Stomach (tissue), 8 donors: ENCODE measurements at regions not wholly inside any gene's neighbourhood (a gene's known extent, or its start where the extent isn't known, plus 50 kb on each side); places are given as distances from the start of the nearest gene placed in this dataset.

Experiments used
- DNase-seq, 2 donors: peaks; one replicate each; pipeline versions ENCODE4 v3.0.0 to v3.0.0-alpha.2; 2013 to 2019
- H3K27ac ChIP-seq, 5 donors: fragments of 200-600 bp in 4 of 5; sonication (generic) in 4 of 5; one replicate each; pipeline ENCODE4 v1.5.1; 2013 to 2019; ENCODE audit warnings: mild to moderate bottlenecking in 1 of 5, moderate library complexity in 1 of 5
- H3K27me3 ChIP-seq, 3 donors: fragments of 200-600 bp; sonication (generic); one replicate each; pipeline ENCODE4 v1.5.1; 2017 to 2019; ENCODE audit warnings: mixed run types in 1 of 3
- H3K36me3 ChIP-seq, 4 donors: fragments of 200-600 bp; sonication (generic); 1 replicate in 3 of 4; 2 replicates in 1 of 4; pipeline ENCODE4 v1.5.1; 2016 to 2019
- H3K4me1 ChIP-seq, 4 donors: fragments of 200-600 bp; sonication (generic); one replicate each; pipeline ENCODE4 v1.5.1; 2016 to 2019
- H3K4me3 ChIP-seq, 4 donors: fragments of 200-600 bp; sonication (generic) in 3 of 4; one replicate each; pipeline ENCODE4 v1.5.1; 2016 to 2019; ENCODE audit warnings: mild to moderate bottlenecking in 1 of 4
- H3K9me3 ChIP-seq, 4 donors: fragments of 200-600 bp; sonication (generic); one replicate each; pipeline ENCODE4 v1.5.1; 2016 to 2019
- EP300 ChIP-seq: sonication (generic); formaldehyde crosslinking; IDR thresholded peaks from one replicate; pipeline ENCODE4 v1.6.1; 2017; ENCODE audit warnings: antibody characterized with exemption
- POLR2A ChIP-seq, 4 donors: fragments of 450-650 bp; IDR thresholded peaks; one replicate each; pipeline ENCODE4 v1.6.1; 2016; ENCODE audit warnings: antibody characterized with exemption in 4 of 4, control low read depth in 2 of 4, mild to moderate bottlenecking in 1 of 4, moderate library complexity in 1 of 4
- POLR2AphosphoS5 ChIP-seq, 3 donors: sonication (generic); formaldehyde crosslinking; IDR thresholded peaks; one replicate each; pipeline ENCODE4 v1.6.1; 2016; ENCODE audit warnings: antibody characterized with exemption in 3 of 3
- WGBS, 5 donors: extraction: QIAGEN DNeasy Blood & Tissue Kit in 3 of 5; methylation state at CpG; one replicate each; pipeline versions ENCODE4 v1.1.5 to v1.1.7; 2013 to 2018; 5-methylcytosine and 5-hydroxymethylcytosine counted together
- intact Hi-C: fragments of 100-400 bp; cut with DNase I; formaldehyde crosslinking; loops from one replicate; pipeline ENCODE4 v1.15.1; 2023; ENCODE audit warnings: low total_unique reads
- TF ChIP-seq, protein P1 (sequence below), 7 experiments: fragments of 450-650 bp in 4 of 7; fragments of 200-600 bp in 3 of 7; sonication (generic) in 3 of 7; IDR thresholded peaks; one replicate each; pipeline ENCODE4 v1.5.1; 2016 to 2019; ENCODE audit warnings: antibody characterized with exemption in 7 of 7, control low read depth in 2 of 7, mild to moderate bottlenecking in 1 of 7
- donor health status: healthy with polysubstance abuse.
- donor health status: Bipolar disorder and iron deficiency.
- donor health status: healthy.

DNA sequence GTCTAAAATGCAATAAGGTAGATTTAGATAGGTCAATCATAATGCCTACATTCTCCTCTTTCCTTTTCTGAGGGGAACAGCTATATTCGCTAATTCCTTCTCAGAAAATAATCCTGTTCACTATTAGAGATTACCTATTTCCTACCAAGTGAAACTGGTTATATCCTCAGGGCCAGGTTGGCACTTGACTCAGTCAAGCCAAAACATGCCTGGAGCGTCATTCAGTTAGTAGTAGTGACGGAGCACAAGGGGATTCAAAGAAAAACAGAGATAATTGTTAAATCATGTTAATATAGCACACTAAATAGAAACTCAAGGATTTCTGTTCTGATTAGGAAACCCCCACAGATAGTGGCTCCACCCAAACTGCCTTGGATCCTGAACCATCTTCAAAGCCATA is 515.4 kb upstream of the PTPRD start:
- WGBS, 5 donors, result 86 to 97% (median 92%) methylated on average over 3 of the region's 3 CpGs
- H3K27me3 ChIP-seq, result no peaks in the 10 kb centered on the region
- H3K27ac ChIP-seq, result no peak overlapping the region

DNA sequence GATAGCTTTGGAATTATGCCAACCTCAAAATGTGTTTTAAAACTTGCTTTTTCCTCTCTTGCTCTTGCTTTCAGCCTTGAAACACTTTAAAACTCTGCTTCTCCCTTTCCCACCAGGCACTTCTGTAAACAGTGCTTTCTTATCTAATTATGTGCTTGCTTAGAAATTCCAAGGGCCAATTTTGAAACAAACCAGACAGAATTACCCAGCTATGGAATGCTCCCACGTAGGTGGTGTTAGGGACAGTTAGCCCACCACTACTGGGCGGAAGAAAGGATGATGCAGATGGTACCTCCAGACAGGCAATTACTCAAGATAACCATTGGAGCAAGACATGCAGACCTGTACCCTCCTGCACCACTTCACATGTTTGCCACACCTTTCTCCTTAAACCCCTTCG is 523.0 kb upstream of the PTPRD start:
- WGBS, 5 donors, result 23 to 41% (median 29%) methylated on average over 3 of the region's 3 CpGs
- H3K27ac ChIP-seq, result no peak overlapping the region

More for the DNA sequence above, 515.4 kb upstream of the PTPRD start:
- no peaks in the 10 kb centered on the region for H3K4me1 ChIP-seq
- H3K4me3 ChIP-seq, result no peak overlapping the region
- TF ChIP-seq, protein P1, sequence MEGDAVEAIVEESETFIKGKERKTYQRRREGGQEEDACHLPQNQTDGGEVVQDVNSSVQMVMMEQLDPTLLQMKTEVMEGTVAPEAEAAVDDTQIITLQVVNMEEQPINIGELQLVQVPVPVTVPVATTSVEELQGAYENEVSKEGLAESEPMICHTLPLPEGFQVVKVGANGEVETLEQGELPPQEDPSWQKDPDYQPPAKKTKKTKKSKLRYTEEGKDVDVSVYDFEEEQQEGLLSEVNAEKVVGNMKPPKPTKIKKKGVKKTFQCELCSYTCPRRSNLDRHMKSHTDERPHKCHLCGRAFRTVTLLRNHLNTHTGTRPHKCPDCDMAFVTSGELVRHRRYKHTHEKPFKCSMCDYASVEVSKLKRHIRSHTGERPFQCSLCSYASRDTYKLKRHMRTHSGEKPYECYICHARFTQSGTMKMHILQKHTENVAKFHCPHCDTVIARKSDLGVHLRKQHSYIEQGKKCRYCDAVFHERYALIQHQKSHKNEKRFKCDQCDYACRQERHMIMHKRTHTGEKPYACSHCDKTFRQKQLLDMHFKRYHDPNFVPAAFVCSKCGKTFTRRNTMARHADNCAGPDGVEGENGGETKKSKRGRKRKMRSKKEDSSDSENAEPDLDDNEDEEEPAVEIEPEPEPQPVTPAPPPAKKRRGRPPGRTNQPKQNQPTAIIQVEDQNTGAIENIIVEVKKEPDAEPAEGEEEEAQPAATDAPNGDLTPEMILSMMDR (IDR thresholded peaks at IDR 0.05), result no peak
- no peak for TF ChIP-seq EP300
- TF ChIP-seq POLR2AphosphoS5 (IDR thresholded peaks at IDR 0.05), result no peak
- no peak for TF ChIP-seq POLR2A (IDR thresholded peaks at IDR 0.05)
- no peak for DNase-seq
- intact Hi-C loops, result no loop called here
- H3K9me3 ChIP-seq, result no peaks in the 10 kb centered on the region
- no peaks in the 10 kb centered on the region for H3K36me3 ChIP-seq

DNA sequence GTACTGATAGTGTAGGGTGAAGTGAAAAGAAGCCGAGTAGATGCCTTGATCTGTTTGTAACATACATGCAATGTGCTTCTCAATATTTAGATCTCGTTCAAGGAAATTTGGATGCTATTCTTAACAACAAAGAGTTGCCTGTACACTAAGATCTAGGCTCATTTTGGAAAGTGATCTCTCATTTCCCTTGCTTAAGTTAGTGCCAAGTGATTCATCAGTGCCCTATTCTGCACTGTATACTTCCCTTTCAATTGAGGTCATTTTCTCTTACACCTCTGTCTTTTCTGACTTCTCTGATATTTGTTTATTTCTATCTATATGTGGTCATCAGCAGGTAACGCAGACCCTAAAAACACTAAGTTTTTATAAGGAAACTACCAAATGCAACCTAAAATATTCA is 528.6 kb upstream of the PTPRD start:
- Histone ChIP-seq H3K4me3 (no peak overlapping the region), H3K9me3 (no peaks in the 10 kb centered on the region), H3K36me3 (no peaks in the 10 kb centered on the region), H3K4me1 (no peaks in the 10 kb centered on the region), H3K27me3 (no peaks in the 10 kb centered on the region), H3K27ac (no peak overlapping the region)
- DNase-seq, result no peak
- TF ChIP-seq EP300 (no peak), POLR2AphosphoS5 (IDR thresholded peaks at IDR 0.05) (no peak), POLR2A (IDR thresholded peaks at IDR 0.05) (no peak)
- TF ChIP-seq, protein P1 (IDR thresholded peaks at IDR 0.05), result no peak
- intact Hi-C loops, result no loop called here
- 76 to 88% (median 82%) methylated on average over 3 of the region's 3 CpGs for WGBS, 5 donors

More for the DNA sequence above, 523.0 kb upstream of the PTPRD start:
- TF ChIP-seq, protein P1 (IDR thresholded peaks at IDR 0.05), result no peak
- TF ChIP-seq POLR2AphosphoS5 (IDR thresholded peaks at IDR 0.05), result no peak
- TF ChIP-seq EP300, result no peak
- no peak for TF ChIP-seq POLR2A (IDR thresholded peaks at IDR 0.05)
- intact Hi-C loops, result no loop called here
- Histone ChIP-seq H3K27me3 (no peaks in the 10 kb centered on the region), H3K9me3 (no peaks in the 10 kb centered on the region), H3K4me3 (no peak overlapping the region), H3K4me1 (no peaks in the 10 kb centered on the region), H3K36me3 (no peaks in the 10 kb centered on the region)
- peak in 1 of 2 donors; percentile 3 for DNase-seq

DNA sequence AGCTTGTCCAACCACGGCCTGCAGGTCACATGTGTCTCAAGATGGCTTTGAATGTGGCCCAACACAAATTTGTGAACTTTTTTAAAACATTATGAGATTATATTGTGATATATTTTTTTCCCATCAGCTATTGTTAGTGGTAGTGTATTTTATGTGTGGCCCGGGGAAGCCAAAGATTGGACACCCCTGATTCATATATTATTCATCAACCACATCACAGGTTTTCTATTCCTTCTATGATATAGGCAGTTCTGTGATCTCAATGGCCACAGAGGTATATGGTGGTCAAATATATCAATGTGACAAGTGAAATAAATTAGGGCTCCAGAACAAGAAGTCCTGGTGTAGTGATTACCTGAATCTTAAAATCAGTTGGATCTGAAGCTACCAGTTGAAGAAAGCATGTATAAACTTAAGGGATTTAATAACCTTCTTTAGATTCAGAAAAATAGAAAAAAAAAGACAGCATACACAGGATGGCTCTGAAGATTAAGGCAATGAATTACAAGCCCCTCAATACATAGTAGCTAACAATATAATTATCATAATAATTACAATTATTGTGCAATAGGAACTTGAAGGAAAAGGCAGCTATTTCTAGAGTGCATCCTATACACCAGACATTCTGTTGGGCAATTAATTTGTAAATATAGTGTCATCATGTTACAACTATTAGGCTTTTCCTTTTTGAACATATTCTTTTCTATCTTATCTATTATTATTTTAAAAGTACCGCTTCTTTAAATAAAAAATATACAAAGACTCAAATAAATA is 530.4 kb upstream of the PTPRD start:
- Histone ChIP-seq H3K36me3 (no peaks in the 10 kb centered on the region), H3K9me3 (no peaks in the 10 kb centered on the region), H3K27ac (no peak overlapping the region), H3K27me3 (no peaks in the 10 kb centered on the region), H3K4me1 (no peaks in the 10 kb centered on the region), H3K4me3 (no peak overlapping the region)
- intact Hi-C loops, result no loop called here
- 80 to 87% (median 84%) methylated on average over 3 of the region's 3 CpGs for WGBS, 5 donors
- DNase-seq, result no peak
- TF ChIP-seq POLR2A (IDR thresholded peaks at IDR 0.05), result no peak
- TF ChIP-seq POLR2AphosphoS5 (IDR thresholded peaks at IDR 0.05), result no peak
- no peak for TF ChIP-seq EP300
- TF ChIP-seq, protein P1 (IDR thresholded peaks at IDR 0.05), result no peak
